Psoas muscle (tissue), 7 donors: ENCODE measurements at regions not wholly inside any gene's neighbourhood (a gene's known extent, or its start where the extent isn't known, plus 50 kb on each side); places are given as distances from the start of the nearest gene placed in this dataset.
"Not testable (repeated sequence)": the region's sequence is repeated elsewhere in the genome, so short reads cannot be mapped to it uniquely, and the experiment has no call there.

Source experiments
- ATAC-seq, 4 donors: fragments of 200-7000 bp; cut with Tn5 transposase; one replicate each; pipeline ENCODE4 v1.9.1; 2020; ENCODE audit warnings: moderate library complexity in 3 of 4, mild to moderate bottlenecking in 2 of 4
- DNase-seq, 2 donors: peaks; one replicate each; pipeline ENCODE4 v3.0.0-alpha.2; 2020
- H3K27ac ChIP-seq: fragments of 200-600 bp; one replicate; pipeline ENCODE4 v1.8.0; 2022
- H3K27me3 ChIP-seq, 3 donors: fragments of 200-600 bp in 1 of 3; one replicate each; pipeline versions ENCODE4 v1.6.1 to v1.8.0; 2013 to 2022; ENCODE audit warnings: low read length in 2 of 3, mild to moderate bottlenecking in 2 of 3, moderate library complexity in 1 of 3; ENCODE audit not compliant: insufficient read depth in 3 of 3
- H3K36me3 ChIP-seq, 2 donors: fragments of 200-600 bp in 1 of 2; one replicate each; pipeline versions ENCODE4 v1.6.1 to v1.8.0; 2013 to 2022; ENCODE audit warnings: low read depth in 1 of 2, mild to moderate bottlenecking in 1 of 2, moderate library complexity in 1 of 2; ENCODE audit not compliant: insufficient read depth in 1 of 2
- H3K4me1 ChIP-seq: fragments of 200-600 bp; one replicate; pipeline ENCODE4 v1.8.0; 2022
- H3K4me3 ChIP-seq: fragments of 200-600 bp; one replicate; pipeline ENCODE4 v1.8.0; 2022; ENCODE audit warnings: mild to moderate bottlenecking
- H3K9me3 ChIP-seq: fragments of 200-600 bp; one replicate; pipeline ENCODE4 v1.8.0; 2022
- WGBS, 3 donors: extraction: QIAGEN DNeasy Blood & Tissue Kit; methylation state at CpG; one replicate each; pipeline versions ENCODE4 v1.1.6 to v1.1.7; 2013; 5-methylcytosine and 5-hydroxymethylcytosine counted together
- intact Hi-C, 2 donors: fragments of 100-400 bp; cut with DNase I; formaldehyde crosslinking; loops; one replicate each; pipeline versions ENCODE4 v1.11.0 to v1.14.2; 2022
- TF ChIP-seq, protein P1 (sequence below): fragments of 200-600 bp; IDR thresholded peaks from one replicate; pipeline ENCODE4 v1.8.0; 2022; ENCODE audit warnings: antibody characterized with exemption
- donor health status: healthy with polysubstance abuse.
- donor health status: DM: no; HTN: no; CAD: no; lungs with moderate emphysema.
- donor health status: Bipolar disorder and iron deficiency.
- donor health status: healthy.
- donor health status: DM: yes; HTN: yes; CAD: no.
- donor health status: DM: no; HTN: no; CAD: no.
- donor health status: DM: yes; HTN: yes; CAD: no.

DNA sequence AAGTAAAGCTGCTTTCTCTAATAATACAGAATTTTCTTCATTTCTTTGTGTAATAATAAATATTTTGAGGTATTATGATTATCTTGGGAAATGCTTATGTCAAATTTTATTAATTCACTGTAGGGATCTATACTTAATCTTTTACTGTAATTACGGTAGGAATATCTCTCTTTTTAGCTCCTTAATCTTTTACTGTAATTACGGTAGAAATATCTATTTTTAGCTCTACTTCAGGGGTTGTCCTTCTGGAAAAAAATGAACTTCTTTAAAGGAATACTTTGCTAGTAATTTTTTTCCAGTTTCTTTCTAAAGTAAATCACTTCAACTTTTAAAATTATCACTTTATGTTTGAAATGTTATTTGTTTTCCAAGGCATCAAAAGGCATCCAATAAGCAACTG is 2229.4 kb upstream of the AGA start:
- 64 to 67% (median 66%) methylated on average over 2 of the region's 2 CpGs for WGBS, 3 donors
- no peaks in the 10 kb centered on the region for H3K27me3 ChIP-seq
- DNase-seq (no peak), ATAC-seq (no peak)
- H3K27ac ChIP-seq: no peak overlapping the region
- TF ChIP-seq, protein P1, sequence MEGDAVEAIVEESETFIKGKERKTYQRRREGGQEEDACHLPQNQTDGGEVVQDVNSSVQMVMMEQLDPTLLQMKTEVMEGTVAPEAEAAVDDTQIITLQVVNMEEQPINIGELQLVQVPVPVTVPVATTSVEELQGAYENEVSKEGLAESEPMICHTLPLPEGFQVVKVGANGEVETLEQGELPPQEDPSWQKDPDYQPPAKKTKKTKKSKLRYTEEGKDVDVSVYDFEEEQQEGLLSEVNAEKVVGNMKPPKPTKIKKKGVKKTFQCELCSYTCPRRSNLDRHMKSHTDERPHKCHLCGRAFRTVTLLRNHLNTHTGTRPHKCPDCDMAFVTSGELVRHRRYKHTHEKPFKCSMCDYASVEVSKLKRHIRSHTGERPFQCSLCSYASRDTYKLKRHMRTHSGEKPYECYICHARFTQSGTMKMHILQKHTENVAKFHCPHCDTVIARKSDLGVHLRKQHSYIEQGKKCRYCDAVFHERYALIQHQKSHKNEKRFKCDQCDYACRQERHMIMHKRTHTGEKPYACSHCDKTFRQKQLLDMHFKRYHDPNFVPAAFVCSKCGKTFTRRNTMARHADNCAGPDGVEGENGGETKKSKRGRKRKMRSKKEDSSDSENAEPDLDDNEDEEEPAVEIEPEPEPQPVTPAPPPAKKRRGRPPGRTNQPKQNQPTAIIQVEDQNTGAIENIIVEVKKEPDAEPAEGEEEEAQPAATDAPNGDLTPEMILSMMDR: no peak
- peaks cover 13% of the 10 kb centered on the region for H3K9me3 ChIP-seq
- intact Hi-C loops: no loop called here
- H3K36me3 ChIP-seq: no peaks in the 10 kb centered on the region
- no peaks in the 10 kb centered on the region for H3K4me1 ChIP-seq
- H3K4me3 ChIP-seq: no peak overlapping the region

DNA sequence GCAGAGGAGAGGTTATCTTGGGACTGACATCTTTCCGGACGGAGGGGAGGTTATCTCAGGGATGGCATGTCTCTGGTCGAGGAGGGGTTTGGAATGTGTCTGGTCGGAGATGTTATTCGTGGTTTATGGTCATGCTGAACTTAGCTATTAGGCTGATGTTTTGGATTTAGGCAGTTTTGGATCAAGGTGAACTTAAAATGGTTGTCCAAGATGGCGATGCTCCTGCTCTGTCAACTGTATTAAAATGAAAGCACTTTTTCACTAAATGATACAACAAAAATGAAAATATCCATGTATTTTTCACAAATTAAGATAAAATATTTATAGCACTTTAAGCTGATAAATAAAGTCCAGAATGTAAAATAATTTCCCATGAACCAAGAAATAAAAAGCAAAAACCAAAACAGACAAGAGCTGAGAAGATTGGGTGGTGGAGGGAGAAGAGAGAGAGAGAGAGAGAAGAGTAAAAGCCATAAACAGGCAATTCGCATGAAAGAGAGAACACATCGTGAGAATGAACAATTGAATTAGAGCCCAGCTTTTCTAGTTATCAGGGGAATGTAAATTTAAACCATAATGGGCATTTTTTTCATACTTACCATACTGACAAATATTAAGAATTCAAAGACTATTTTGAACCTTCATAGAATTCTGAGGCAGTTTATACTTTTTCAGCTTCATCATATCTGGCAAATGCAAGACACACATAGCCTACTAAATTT is 2236.0 kb upstream of the AGA start:
- no peak overlapping the region for H3K27ac ChIP-seq
- no peak overlapping the region for H3K4me3 ChIP-seq
- H3K9me3 ChIP-seq: peaks cover 19% of the 10 kb centered on the region
- intact Hi-C loops: no loop called here
- DNase-seq (no peak), ATAC-seq (no peak)
- no peaks in the 10 kb centered on the region for H3K27me3 ChIP-seq
- WGBS, 3 donors: 75 to 82% (median 75%) methylated on average over 8 of the region's 8 CpGs
- no peaks in the 10 kb centered on the region for H3K4me1 ChIP-seq
- TF ChIP-seq, protein P1: no peak
- H3K36me3 ChIP-seq: no peaks in the 10 kb centered on the region

DNA sequence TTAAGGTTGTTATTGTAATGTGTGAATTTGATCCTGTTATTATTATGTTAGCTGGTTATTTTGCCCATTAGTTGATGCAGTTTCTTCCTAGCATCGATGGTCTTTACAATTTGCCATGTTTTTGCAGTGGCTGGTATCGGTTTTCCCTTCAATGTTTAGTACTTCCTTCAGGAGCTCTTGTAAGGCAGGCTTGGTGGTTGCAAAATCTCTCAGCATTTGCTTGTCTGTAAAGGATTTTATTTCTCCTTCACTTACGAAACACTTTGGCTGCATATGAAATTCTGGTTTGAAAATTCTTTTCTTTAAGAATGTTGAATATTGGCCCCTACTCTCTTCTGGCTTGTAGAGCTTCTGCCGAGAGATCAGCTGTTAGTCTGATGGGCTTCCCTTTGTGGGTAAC is 2241.4 kb upstream of the AGA start:
- H3K9me3 ChIP-seq, H3K36me3 ChIP-seq, intact Hi-C loops, H3K4me3 ChIP-seq, H3K27ac ChIP-seq, ATAC-seq, H3K27me3 ChIP-seq, H3K4me1 ChIP-seq, DNase-seq: not testable (repeated sequence)
- WGBS, 3 donors: 76 to 84% (median 80%) methylated on average over 4 of the region's 4 CpGs

DNA sequence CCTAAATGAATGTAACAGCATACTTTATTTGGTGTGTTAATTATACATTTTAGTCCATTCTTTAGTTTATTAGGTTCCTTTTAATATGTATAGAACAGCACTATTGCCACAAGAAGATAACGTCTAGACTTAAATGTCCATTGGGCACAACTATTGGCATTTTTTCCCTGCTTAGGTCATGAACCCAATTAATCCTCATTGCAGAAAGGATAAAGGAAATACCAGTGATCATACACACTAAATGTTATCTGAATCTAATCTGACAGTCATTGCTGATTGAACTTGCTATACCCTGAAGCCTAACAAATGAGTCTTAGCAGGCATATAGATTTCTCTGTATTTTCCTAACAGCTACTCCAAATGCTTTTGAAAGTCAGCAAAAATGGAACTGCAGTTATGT is 2250.0 kb upstream of the AGA start:
- DNase-seq (no peak), ATAC-seq (no peak)
- H3K4me3 ChIP-seq: no peak overlapping the region
- intact Hi-C loops: no loop called here
- WGBS, 3 donors: 23 to 39% (median 32%) methylated on average over 1 of the region's 1 CpG
- no peaks in the 10 kb centered on the region for H3K27me3 ChIP-seq
- TF ChIP-seq, protein P1: no peak
- no peaks in the 10 kb centered on the region for H3K4me1 ChIP-seq
- H3K9me3 ChIP-seq: no peaks in the 10 kb centered on the region
- no peaks in the 10 kb centered on the region for H3K36me3 ChIP-seq
- H3K27ac ChIP-seq: no peak overlapping the region

DNA sequence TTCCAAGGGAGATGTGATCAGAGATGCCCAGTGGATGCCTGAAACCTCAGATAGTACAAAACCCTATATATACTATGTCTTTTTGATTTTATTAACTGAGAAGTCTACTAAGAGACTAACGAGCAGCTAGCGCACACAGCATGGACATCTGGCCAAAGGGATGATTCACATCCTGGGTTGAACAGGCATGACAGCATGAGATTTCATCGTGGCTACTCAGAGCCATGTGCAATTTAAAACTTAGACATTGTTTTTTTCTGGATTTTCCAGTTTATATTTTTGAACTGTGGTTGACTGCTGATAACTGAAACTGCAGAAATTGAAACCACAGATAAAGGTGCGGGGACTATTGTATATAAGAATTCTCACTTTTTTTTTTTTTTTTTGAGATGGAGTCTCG is 2252.9 kb upstream of the AGA start:
- H3K4me3 ChIP-seq: no peak overlapping the region
- H3K4me1 ChIP-seq: no peaks in the 10 kb centered on the region
- ATAC-seq: no peak
- H3K27me3 ChIP-seq: no peaks in the 10 kb centered on the region
- TF ChIP-seq, protein P1: no peak
- no peak overlapping the region for H3K27ac ChIP-seq
- no peak for DNase-seq
- 66 to 69% (median 66%) methylated on average over 4 to 5 of the region's 5 CpGs for WGBS, 3 donors
- H3K36me3 ChIP-seq: no peaks in the 10 kb centered on the region
- intact Hi-C loops: no loop called here
- H3K9me3 ChIP-seq: no peaks in the 10 kb centered on the region
